Esophagus muscularis mucosa (tissue), 4 donors: ENCODE measurements at regions not wholly inside any gene's neighbourhood (a gene's known extent, or its start where the extent isn't known, plus 50 kb on each side); places are given as distances from the start of the nearest gene placed in this dataset.

Experiments
- DNase-seq: peaks from one replicate; pipeline ENCODE4 v3.0.0-alpha.2; 2017; ENCODE audit errors: extremely low spot score
- H3K27ac ChIP-seq, 4 donors: fragments of 200-600 bp; sonication (generic); replicated peaks in 1 of 4; 1 replicate in 3 of 4; 2 replicates in 1 of 4; pipeline ENCODE4 v1.5.1; 2016 to 2019; ENCODE audit warnings: mild to moderate bottlenecking in 1 of 4
- H3K27me3 ChIP-seq, 4 donors: fragments of 200-600 bp; sonication (generic); one replicate each; pipeline versions ENCODE4 v1.5.1 to v1.6.0; 2016 to 2019
- H3K36me3 ChIP-seq, 4 donors: fragments of 200-600 bp; sonication (generic); one replicate each; pipeline ENCODE4 v1.5.1; 2016 to 2019
- H3K4me1 ChIP-seq, 4 donors: fragments of 200-600 bp; sonication (generic); one replicate each; pipeline ENCODE4 v1.5.1; 2016 to 2019
- H3K4me3 ChIP-seq, 4 donors: fragments of 200-600 bp; sonication (generic); 1 replicate in 2 of 4; 2 replicates in 2 of 4; pipeline ENCODE4 v1.5.1; 2016 to 2019; ENCODE audit warnings: mild to moderate bottlenecking in 4 of 4, moderate library complexity in 1 of 4
- H3K9me3 ChIP-seq, 4 donors: fragments of 200-600 bp; sonication (generic); 1 replicate in 3 of 4; 2 replicates in 1 of 4; pipeline ENCODE4 v1.5.1; 2016 to 2019
- EP300 ChIP-seq: sonication (generic); formaldehyde crosslinking; IDR thresholded peaks from one replicate; pipeline ENCODE4 v1.6.1; 2017; ENCODE audit warnings: antibody characterized with exemption
- POLR2A ChIP-seq: fragments of 450-650 bp; IDR thresholded peaks from one replicate; pipeline ENCODE4 v1.6.1; 2017; ENCODE audit warnings: antibody characterized with exemption, moderate library complexity, mild to moderate bottlenecking, low read depth
- POLR2AphosphoS5 ChIP-seq, 2 donors: sonication (generic); formaldehyde crosslinking; IDR thresholded peaks; one replicate each; pipeline ENCODE4 v1.6.1; 2017; ENCODE audit warnings: antibody characterized with exemption in 2 of 2
- WGBS: methylation state at CpG from one replicate; pipeline ENCODE4 v1.1.5; 2018; 5-methylcytosine and 5-hydroxymethylcytosine counted together
- intact Hi-C: fragments of 100-400 bp; cut with DNase I; formaldehyde crosslinking; loops from one replicate; pipeline ENCODE4 v1.15.1; 2023
- TF ChIP-seq, protein P1 (sequence below), 3 experiments: fragments of 200-600 bp in 2 of 3; fragments of 450-650 bp in 1 of 3; sonication (generic) in 2 of 3; IDR thresholded peaks; one replicate each; pipeline ENCODE4 v1.5.1; 2017 to 2019; ENCODE audit warnings: antibody characterized with exemption in 3 of 3, mild to moderate bottlenecking in 2 of 3, moderate library complexity in 1 of 3

DNA sequence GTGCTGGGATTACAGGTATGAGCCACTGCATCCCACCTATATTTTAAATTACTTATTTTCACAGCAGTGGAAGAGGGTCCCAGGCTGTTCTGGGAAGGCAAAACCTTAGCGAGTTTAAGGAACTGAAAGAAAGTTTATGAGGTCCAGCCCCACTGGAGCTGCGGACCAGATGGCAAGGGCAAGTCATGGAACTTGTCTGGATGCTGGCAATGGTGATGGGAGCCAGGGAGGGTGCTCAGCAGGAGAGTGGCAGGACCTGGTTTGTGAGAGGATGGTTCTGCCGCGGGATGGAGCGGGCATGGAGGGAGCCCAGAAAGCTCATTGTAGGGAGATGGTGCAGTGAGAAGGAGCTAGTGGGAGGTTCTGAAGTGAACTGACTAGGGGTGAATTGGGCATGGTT, 50.6 kb upstream of the SLC45A1 start:
- intact Hi-C loops, result no loop called here
- peak overlapping the region; percentile 68 to 87 (median 82) for H3K27ac ChIP-seq
- H3K4me1 ChIP-seq, result peaks cover 0 to 30% (median 25%) of the 10 kb centered on the region in 4 donors
- 66% methylated on average over 5 of the region's 5 CpGs for WGBS
- H3K27me3 ChIP-seq, result no peaks in the 10 kb centered on the region
- no peak for DNase-seq
- TF ChIP-seq POLR2AphosphoS5 (IDR thresholded peaks at IDR 0.05), result no peak
- TF ChIP-seq EP300, result no peak
- no peak for TF ChIP-seq POLR2A
- TF ChIP-seq, protein P1, sequence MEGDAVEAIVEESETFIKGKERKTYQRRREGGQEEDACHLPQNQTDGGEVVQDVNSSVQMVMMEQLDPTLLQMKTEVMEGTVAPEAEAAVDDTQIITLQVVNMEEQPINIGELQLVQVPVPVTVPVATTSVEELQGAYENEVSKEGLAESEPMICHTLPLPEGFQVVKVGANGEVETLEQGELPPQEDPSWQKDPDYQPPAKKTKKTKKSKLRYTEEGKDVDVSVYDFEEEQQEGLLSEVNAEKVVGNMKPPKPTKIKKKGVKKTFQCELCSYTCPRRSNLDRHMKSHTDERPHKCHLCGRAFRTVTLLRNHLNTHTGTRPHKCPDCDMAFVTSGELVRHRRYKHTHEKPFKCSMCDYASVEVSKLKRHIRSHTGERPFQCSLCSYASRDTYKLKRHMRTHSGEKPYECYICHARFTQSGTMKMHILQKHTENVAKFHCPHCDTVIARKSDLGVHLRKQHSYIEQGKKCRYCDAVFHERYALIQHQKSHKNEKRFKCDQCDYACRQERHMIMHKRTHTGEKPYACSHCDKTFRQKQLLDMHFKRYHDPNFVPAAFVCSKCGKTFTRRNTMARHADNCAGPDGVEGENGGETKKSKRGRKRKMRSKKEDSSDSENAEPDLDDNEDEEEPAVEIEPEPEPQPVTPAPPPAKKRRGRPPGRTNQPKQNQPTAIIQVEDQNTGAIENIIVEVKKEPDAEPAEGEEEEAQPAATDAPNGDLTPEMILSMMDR (IDR thresholded peaks at IDR 0.05), result no peak
- H3K36me3 ChIP-seq, result no peaks in the 10 kb centered on the region
- H3K4me3 ChIP-seq, result no peak overlapping the region
- H3K9me3 ChIP-seq, result no peaks in the 10 kb centered on the region

DNA sequence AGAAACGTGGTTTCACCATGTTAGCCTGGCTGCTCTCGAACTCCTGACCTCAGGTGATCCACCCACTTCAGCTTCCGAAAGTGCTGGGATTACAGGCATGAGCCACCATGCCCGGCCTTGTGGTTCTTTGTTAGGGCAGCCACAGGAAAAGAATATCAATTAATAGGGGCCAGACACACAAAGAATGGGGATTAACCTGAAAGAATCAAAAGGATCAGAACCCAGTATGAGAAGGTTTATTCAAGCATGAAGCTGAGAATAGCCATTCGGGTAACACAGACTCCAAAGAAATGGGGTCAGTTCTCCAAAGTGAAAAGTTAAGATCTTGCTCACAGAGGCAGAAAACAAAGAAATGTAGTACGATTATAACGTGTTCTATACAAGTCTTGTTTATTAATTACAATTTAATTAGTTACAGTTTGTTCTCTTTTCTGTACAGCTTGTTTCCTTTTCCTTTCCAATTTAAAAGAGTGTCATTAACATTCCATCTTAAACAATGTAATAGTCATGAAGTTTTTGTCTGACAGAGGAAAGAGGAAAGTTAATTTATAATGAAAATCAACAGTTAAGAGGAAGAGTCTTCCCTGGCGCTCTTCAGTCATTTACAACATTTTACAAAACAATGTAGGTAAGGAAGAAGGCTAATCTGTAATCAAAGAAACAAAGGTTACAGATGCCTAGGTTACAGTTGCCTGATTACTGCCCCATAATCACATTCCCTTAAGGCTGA, 51.3 kb upstream of the SLC45A1 start:
- TF ChIP-seq EP300, result no peak
- TF ChIP-seq, protein P1 (IDR thresholded peaks at IDR 0.05), result no peak
- TF ChIP-seq POLR2AphosphoS5 (IDR thresholded peaks at IDR 0.05), result peak in 1 of 2 donors; percentile 37
- no peak for TF ChIP-seq POLR2A
- 64% methylated on average over 7 of the region's 8 CpGs for WGBS
- H3K4me3 ChIP-seq, result no peak overlapping the region
- H3K27ac ChIP-seq, result peak overlapping the region; percentile 68 to 87 (median 82)
- no peaks in the 10 kb centered on the region for H3K36me3 ChIP-seq
- DNase-seq, result no peak
- no peaks in the 10 kb centered on the region for H3K9me3 ChIP-seq
- H3K27me3 ChIP-seq, result no peaks in the 10 kb centered on the region
- intact Hi-C loops, result no loop called here
- H3K4me1 ChIP-seq, result peaks cover 0 to 30% (median 25%) of the 10 kb centered on the region in 4 donors

GRCh38 chr1:8263791-8264190, 54.1 kb upstream of the SLC45A1 start:
- H3K4me3 ChIP-seq, result no peak overlapping the region
- H3K27me3 ChIP-seq, result no peaks in the 10 kb centered on the region
- no peaks in the 10 kb centered on the region for H3K9me3 ChIP-seq
- H3K4me1 ChIP-seq, result peaks cover 6 to 57% (median 44%) of the 10 kb centered on the region in 4 donors
- DNase-seq, result no peak
- no peaks in the 10 kb centered on the region for H3K36me3 ChIP-seq
- H3K27ac ChIP-seq, result peak overlapping the region in 1 of 4 donors; percentile 5
- TF ChIP-seq, protein P1 (IDR thresholded peaks at IDR 0.05), result no peak
- intact Hi-C loops, result no loop called here
- WGBS, result 99% methylated on average over 4 of the region's 4 CpGs

GRCh38 chr1:8261398-8261762, 56.5 kb upstream of the SLC45A1 start:
- no peak overlapping the region for H3K4me3 ChIP-seq
- TF ChIP-seq POLR2A, result no peak
- no peak for DNase-seq
- WGBS, result 79% methylated on average over 1 of the region's 1 CpG
- H3K27me3 ChIP-seq, result no peaks in the 10 kb centered on the region
- no peaks in the 10 kb centered on the region for H3K9me3 ChIP-seq
- no peaks in the 10 kb centered on the region for H3K36me3 ChIP-seq
- peaks cover 7 to 48% (median 38%) of the 10 kb centered on the region in 4 donors for H3K4me1 ChIP-seq
- intact Hi-C loops, result no loop called here
- H3K27ac ChIP-seq, result peak overlapping the region in 2 of 4 donors; percentile 83 to 88

GRCh38 chr1:8259498-8260290, 58.2 kb upstream of the SLC45A1 start:
- TF ChIP-seq, protein P1 (IDR thresholded peaks at IDR 0.05), result no peak
- TF ChIP-seq POLR2AphosphoS5 (IDR thresholded peaks at IDR 0.05) (peak; percentile 33 to 54), EP300 (peak; percentile 55)
- WGBS, result 33% methylated on average over 13 of the region's 13 CpGs
- DNase-seq, result no peak
- no peaks in the 10 kb centered on the region for H3K27me3 ChIP-seq
- H3K4me3 ChIP-seq, result peak overlapping the region in 2 of 4 donors; percentile 2 to 18
- no peaks in the 10 kb centered on the region for H3K9me3 ChIP-seq
- intact Hi-C loops, result no loop called here
- peak overlapping the region; percentile 78 to 88 (median 82) for H3K27ac ChIP-seq
- H3K36me3 ChIP-seq, result no peaks in the 10 kb centered on the region
- peaks cover 7 to 34% (median 28%) of the 10 kb centered on the region in 4 donors for H3K4me1 ChIP-seq
